ENCODE measurements at regions not wholly inside any gene's neighbourhood (a gene's known extent, or its start where the extent isn't known, plus 50 kb on each side); places are given as distances from the start of the nearest gene placed in this dataset.

- TF ChIP-seq CTCF (conservative IDR thresholded peaks at IDR 0.05; ENCODE audit: low read depth, low read length), result no peak
- no peak for TF ChIP-seq POLR2A (IDR thresholded peaks at IDR 0.05; ENCODE audit: low read depth, low read length)
- no peak for TF ChIP-seq USF2 (IDR thresholded peaks at IDR 0.05; ENCODE audit: low read depth, low read length)
- no peak for TF ChIP-seq CEBPB (IDR thresholded peaks at IDR 0.05; ENCODE audit: low read depth, low read length)
- TF ChIP-seq RAD21 (IDR thresholded peaks at IDR 0.05; ENCODE audit: low read length), result no peak
- no peak for TF ChIP-seq RCOR1 (IDR thresholded peaks at IDR 0.05; ENCODE audit: insufficient replicate concordance, low read length)
- no peak for TF ChIP-seq NFE2L2 (IDR thresholded peaks at IDR 0.05; ENCODE audit: low read depth, low read length)
- no peak for TF ChIP-seq CHD1 (IDR thresholded peaks at IDR 0.05; ENCODE audit: low read depth, low read length)
- TF ChIP-seq RFX5 (IDR thresholded peaks at IDR 0.05; ENCODE audit: low read depth, low read length), result no peak
- no peak for TF ChIP-seq BHLHE40 (IDR thresholded peaks at IDR 0.05; ENCODE audit: low read depth, low read length)
- no peak for TF ChIP-seq FOS (IDR thresholded peaks at IDR 0.05; ENCODE audit: low read depth, low read length)
- TF ChIP-seq MXI1 (IDR thresholded peaks at IDR 0.05; ENCODE audit: borderline replicate concordance, low read depth, low read length), result no peak
- no peak for TF ChIP-seq SMC3 (IDR thresholded peaks at IDR 0.05; ENCODE audit: low read depth, low read length)
- TF ChIP-seq MAFK (IDR thresholded peaks at IDR 0.05; ENCODE audit: low read depth, low read length), result no peak
Measured at GRCh38 chr3:43195115-43195498, 89.2 kb upstream of the POMGNT2 start.

Measured in IMR-90 (cell line).